ENCODE measurements at regions not wholly inside any gene's neighbourhood (a gene's known extent, or its start where the extent isn't known, plus 50 kb on each side); places are given as distances from the start of the nearest gene placed in this dataset.
"Not testable (repeated sequence)": the region's sequence is repeated elsewhere in the genome, so short reads cannot be mapped to it uniquely, and the experiment has no call there.

DNA sequence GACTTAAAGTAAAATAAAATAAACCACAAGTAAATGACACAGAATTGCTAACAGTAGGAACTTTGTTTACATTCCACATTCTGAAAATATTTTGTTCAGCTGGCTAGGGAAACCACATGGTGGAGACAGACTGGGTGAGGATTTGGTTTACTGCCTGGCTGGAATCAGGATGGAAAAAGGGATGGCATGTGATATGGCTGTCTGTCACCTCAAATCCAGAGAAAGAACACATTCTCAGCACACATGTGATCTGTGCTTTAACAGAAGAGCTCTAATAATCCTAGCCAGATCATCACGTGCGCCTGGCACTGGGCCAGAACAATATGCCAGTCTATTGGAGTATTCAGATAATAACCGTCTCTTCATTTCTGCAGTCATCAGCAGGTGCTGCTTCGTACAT, 90.9 kb upstream of the PIP4K2A start:
- Mint-ChIP-seq H3K9me3 (ENCODE audit: unreplicated experiment) (no peaks in the 10 kb centered on the region), H3K27ac (ENCODE audit: low read depth, unreplicated experiment) (no peak overlapping the region), H3K4me1 (ENCODE audit: insufficient read depth, unreplicated experiment) (peaks cover 21% of the 10 kb centered on the region), H3K27me3 (ENCODE audit: insufficient read depth, unreplicated experiment) (no peaks in the 10 kb centered on the region), H3K36me3 (ENCODE audit: insufficient read depth, unreplicated experiment) (no peaks in the 10 kb centered on the region), H3K4me3 (ENCODE audit: unreplicated experiment) (no peak overlapping the region)
- no TSS peak for BruUV-seq (replicated peaks)
- DNase-seq (ENCODE audit: unreplicated experiment): no peak
- ChIA-PET CTCF (interaction anchor here (1.2 kb wide), 1 partner anchor 184 kb away, joined by 3 read pairs; no protein-coding TSS in a partner anchor), POLR2A (no interaction called here)
- TF ChIP-seq, protein P1, sequence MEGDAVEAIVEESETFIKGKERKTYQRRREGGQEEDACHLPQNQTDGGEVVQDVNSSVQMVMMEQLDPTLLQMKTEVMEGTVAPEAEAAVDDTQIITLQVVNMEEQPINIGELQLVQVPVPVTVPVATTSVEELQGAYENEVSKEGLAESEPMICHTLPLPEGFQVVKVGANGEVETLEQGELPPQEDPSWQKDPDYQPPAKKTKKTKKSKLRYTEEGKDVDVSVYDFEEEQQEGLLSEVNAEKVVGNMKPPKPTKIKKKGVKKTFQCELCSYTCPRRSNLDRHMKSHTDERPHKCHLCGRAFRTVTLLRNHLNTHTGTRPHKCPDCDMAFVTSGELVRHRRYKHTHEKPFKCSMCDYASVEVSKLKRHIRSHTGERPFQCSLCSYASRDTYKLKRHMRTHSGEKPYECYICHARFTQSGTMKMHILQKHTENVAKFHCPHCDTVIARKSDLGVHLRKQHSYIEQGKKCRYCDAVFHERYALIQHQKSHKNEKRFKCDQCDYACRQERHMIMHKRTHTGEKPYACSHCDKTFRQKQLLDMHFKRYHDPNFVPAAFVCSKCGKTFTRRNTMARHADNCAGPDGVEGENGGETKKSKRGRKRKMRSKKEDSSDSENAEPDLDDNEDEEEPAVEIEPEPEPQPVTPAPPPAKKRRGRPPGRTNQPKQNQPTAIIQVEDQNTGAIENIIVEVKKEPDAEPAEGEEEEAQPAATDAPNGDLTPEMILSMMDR (IDR thresholded peaks at IDR 0.05; ENCODE audit: unreplicated experiment): no peak
- intact Hi-C loops (cut with micrococcal nuclease): loop anchor here (10.0 kb wide), 1 partner anchor 81 kb away; no protein-coding TSS in a partner anchor

DNA sequence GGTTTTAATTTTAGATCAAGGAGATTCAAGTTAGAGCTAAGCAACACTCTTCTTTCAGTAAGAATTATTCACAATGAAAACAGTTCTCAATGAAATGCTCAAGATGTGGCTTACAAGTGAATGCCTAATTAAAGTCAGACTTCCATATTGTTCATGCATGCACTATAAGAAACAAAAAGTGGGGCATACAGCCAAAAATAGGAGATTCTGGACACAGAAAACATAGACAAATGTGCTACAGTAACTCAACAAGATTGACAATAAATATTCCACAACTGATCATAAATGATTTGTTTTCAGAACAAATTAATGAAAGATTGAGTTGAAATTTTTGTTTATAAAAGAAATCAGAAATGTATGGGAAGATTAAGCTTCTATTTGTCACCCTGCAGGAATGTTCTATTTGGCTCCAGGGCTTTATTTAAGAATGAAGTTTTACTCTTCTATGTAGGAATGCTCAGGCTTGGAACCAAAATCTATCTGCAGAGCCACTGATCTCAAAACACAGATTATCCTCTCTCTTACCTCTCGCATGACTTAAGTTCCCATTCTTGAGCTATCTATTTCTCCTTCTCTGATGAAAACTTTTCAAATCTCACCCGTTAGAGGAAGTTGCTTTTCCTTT, 89.0 kb upstream of the PIP4K2A start:
- TF ChIP-seq, protein P1 (IDR thresholded peaks at IDR 0.05; ENCODE audit: unreplicated experiment): no peak
- intact Hi-C loops (cut with micrococcal nuclease): loop anchor here (10.0 kb wide), 1 partner anchor 79 kb away; no protein-coding TSS in a partner anchor
- H3K36me3 Mint-ChIP-seq (ENCODE audit: insufficient read depth, unreplicated experiment): no peaks in the 10 kb centered on the region
- peak; percentile 10 for DNase-seq (ENCODE audit: unreplicated experiment)
- BruUV-seq (replicated peaks): no TSS peak
- H3K4me1 Mint-ChIP-seq (ENCODE audit: insufficient read depth, unreplicated experiment): peaks cover 21% of the 10 kb centered on the region
- ChIA-PET CTCF (interaction anchor here (0.5 to 0.6 kb wide), 2 partner anchors 184 to 443 kb away, joined by 3 read pairs; no protein-coding TSS in a partner anchor), POLR2A (interaction anchor here (0.7 to 1.7 kb wide), 4 partner anchors 9 to 120 kb away, joined by 3 to 4 read pairs (median 3); no protein-coding TSS in a partner anchor)
- H3K4me3 Mint-ChIP-seq (ENCODE audit: unreplicated experiment): no peak overlapping the region
- H3K27ac Mint-ChIP-seq (ENCODE audit: low read depth, unreplicated experiment): no peak overlapping the region
- H3K27me3 Mint-ChIP-seq (ENCODE audit: insufficient read depth, unreplicated experiment): no peaks in the 10 kb centered on the region
- no peaks in the 10 kb centered on the region for H3K9me3 Mint-ChIP-seq (ENCODE audit: unreplicated experiment)

DNA sequence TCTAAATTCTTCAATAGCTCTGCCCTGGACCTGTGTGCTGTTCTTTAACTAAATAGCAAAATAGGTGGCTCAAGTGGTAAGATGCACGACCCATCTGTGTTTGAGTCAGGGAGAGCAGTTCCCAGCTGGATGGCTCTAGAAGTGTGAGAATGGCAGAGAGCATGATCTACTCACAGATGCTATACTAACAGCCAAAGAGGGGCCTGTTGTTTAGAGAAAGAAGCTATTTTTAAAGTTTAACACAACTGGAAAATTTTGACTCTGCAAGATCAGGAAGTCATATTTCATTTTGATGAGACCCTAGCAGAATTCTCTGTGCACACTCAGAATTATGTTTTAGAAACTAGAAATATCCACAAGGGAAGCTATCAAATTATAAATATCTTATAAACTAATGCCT, 87.4 kb upstream of the PIP4K2A start:
- BruUV-seq (replicated peaks): no TSS peak
- ChIA-PET CTCF (no interaction called here), POLR2A (no interaction called here)
- H3K27me3 Mint-ChIP-seq (ENCODE audit: insufficient read depth, unreplicated experiment): no peaks in the 10 kb centered on the region
- intact Hi-C loops (cut with micrococcal nuclease): loop anchor here (10.0 kb wide), 1 partner anchor 77 kb away; no protein-coding TSS in a partner anchor
- no peaks in the 10 kb centered on the region for H3K36me3 Mint-ChIP-seq (ENCODE audit: insufficient read depth, unreplicated experiment)
- H3K9me3 Mint-ChIP-seq (ENCODE audit: unreplicated experiment): no peaks in the 10 kb centered on the region
- DNase-seq (ENCODE audit: unreplicated experiment): no peak
- H3K4me3 Mint-ChIP-seq (ENCODE audit: unreplicated experiment): no peak overlapping the region
- H3K4me1 Mint-ChIP-seq (ENCODE audit: insufficient read depth, unreplicated experiment): peaks cover 26% of the 10 kb centered on the region
- TF ChIP-seq, protein P1 (IDR thresholded peaks at IDR 0.05; ENCODE audit: unreplicated experiment): no peak
- no peak overlapping the region for H3K27ac Mint-ChIP-seq (ENCODE audit: low read depth, unreplicated experiment)

GRCh38 chr10:22797796-22798195, 83.4 kb upstream of the PIP4K2A start:
- H3K9me3 Mint-ChIP-seq (ENCODE audit: unreplicated experiment); H3K27ac Mint-ChIP-seq (ENCODE audit: low read depth, unreplicated experiment); POLR2A ChIA-PET; H3K36me3 Mint-ChIP-seq (ENCODE audit: insufficient read depth, unreplicated experiment); H3K27me3 Mint-ChIP-seq (ENCODE audit: insufficient read depth, unreplicated experiment); DNase-seq (ENCODE audit: unreplicated experiment); H3K4me1 Mint-ChIP-seq (ENCODE audit: insufficient read depth, unreplicated experiment); BruUV-seq (replicated peaks); intact Hi-C loops (cut with micrococcal nuclease); H3K4me3 Mint-ChIP-seq (ENCODE audit: unreplicated experiment): not testable (repeated sequence)
- CTCF ChIA-PET: interaction anchor here (1.0 to 1.4 kb wide), 2 partner anchors 14 to 54 kb away, joined by 4 to 5 read pairs; no protein-coding TSS in a partner anchor
